GM18951 (cell line): ENCODE measurements at regions not wholly inside any gene's neighbourhood (a gene's known extent, or its start where the extent isn't known, plus 50 kb on each side); places are given as distances from the start of the nearest gene placed in this dataset.
"Not testable (repeated sequence)": the region's sequence is repeated elsewhere in the genome, so short reads cannot be mapped to it uniquely, and the experiment has no call there.

ENCODE experiments used
- POLR2A ChIP-seq: IDR thresholded peaks from 4 replicates; pipeline ENCODE4 v1.6.1; 2011; ENCODE audit warnings: mild to moderate bottlenecking; ENCODE audit not compliant: insufficient read length, insufficient read depth; ENCODE audit errors: extremely low read depth
- in situ Hi-C: fragments of 300-500 bp; cut with MboI; formaldehyde crosslinking; loops from one replicate; pipeline ENCODE4 v1.12.0; 2022; ENCODE audit warnings: low sequenced_read_pairs, mixed read lengths, inconsistent platforms; ENCODE audit not compliant: unreplicated experiment

- in situ Hi-C loops, result no loop called here
- no peak for TF ChIP-seq POLR2A
These were observed 176.1 kb downstream of the KLF13 start for GRCh38 chr15:31502541-31503229.

GRCh38 chr15:31503256-31503655 is 176.6 kb downstream of the KLF13 start:
- in situ Hi-C loops, result no loop called here
- no peak for TF ChIP-seq POLR2A

GRCh38 chr15:31503758-31504461 is 177.3 kb downstream of the KLF13 start:
- in situ Hi-C loops, result no loop called here
- no peak for TF ChIP-seq POLR2A

- in situ Hi-C loops, result no loop called here
- no peak for TF ChIP-seq POLR2A
These were observed 177.8 kb downstream of the KLF13 start for GRCh38 chr15:31504462-31504839.

- in situ Hi-C loops, result not testable (repeated sequence)
These were observed 180.9 kb downstream of the KLF13 start for GRCh38 chr15:31507573-31507972.

GRCh38 chr15:31508656-31509055 is 182.0 kb downstream of the KLF13 start:
- in situ Hi-C loops, result no loop called here
- TF ChIP-seq POLR2A, result no peak

GRCh38 chr15:31510057-31510456 is 183.4 kb downstream of the KLF13 start:
- TF ChIP-seq POLR2A, result no peak
- in situ Hi-C loops, result no loop called here

GRCh38 chr15:31511707-31512310 is 185.2 kb downstream of the KLF13 start:
- TF ChIP-seq POLR2A, result no peak
- in situ Hi-C loops, result no loop called here

- in situ Hi-C loops, result no loop called here
- no peak for TF ChIP-seq POLR2A
These were observed 186.5 kb downstream of the KLF13 start for GRCh38 chr15:31513178-31513577.

GRCh38 chr15:31516440-31516839 is 189.8 kb downstream of the KLF13 start:
- in situ Hi-C loops, result no loop called here
- TF ChIP-seq POLR2A, result no peak

- TF ChIP-seq POLR2A, result no peak
- in situ Hi-C loops, result no loop called here
These were observed 190.2 kb downstream of the KLF13 start for GRCh38 chr15:31516874-31517273.

- TF ChIP-seq POLR2A, result no peak
- in situ Hi-C loops, result no loop called here
These were observed 191.1 kb downstream of the KLF13 start for GRCh38 chr15:31517711-31518110.

- TF ChIP-seq POLR2A, result no peak
- in situ Hi-C loops, result no loop called here
These were observed 195.4 kb downstream of the KLF13 start for GRCh38 chr15:31522028-31522427.

GRCh38 chr15:31523027-31523654 is 196.5 kb downstream of the KLF13 start:
- TF ChIP-seq POLR2A, result no peak
- in situ Hi-C loops, result no loop called here

- in situ Hi-C loops, result no loop called here
- TF ChIP-seq POLR2A, result no peak
These were observed 197.0 kb downstream of the KLF13 start for GRCh38 chr15:31523655-31524049.
